ENCODE measurements at regions not wholly inside any gene's neighbourhood (a gene's known extent, or its start where the extent isn't known, plus 50 kb on each side); places are given as distances from the start of the nearest gene placed in this dataset.

DNA sequence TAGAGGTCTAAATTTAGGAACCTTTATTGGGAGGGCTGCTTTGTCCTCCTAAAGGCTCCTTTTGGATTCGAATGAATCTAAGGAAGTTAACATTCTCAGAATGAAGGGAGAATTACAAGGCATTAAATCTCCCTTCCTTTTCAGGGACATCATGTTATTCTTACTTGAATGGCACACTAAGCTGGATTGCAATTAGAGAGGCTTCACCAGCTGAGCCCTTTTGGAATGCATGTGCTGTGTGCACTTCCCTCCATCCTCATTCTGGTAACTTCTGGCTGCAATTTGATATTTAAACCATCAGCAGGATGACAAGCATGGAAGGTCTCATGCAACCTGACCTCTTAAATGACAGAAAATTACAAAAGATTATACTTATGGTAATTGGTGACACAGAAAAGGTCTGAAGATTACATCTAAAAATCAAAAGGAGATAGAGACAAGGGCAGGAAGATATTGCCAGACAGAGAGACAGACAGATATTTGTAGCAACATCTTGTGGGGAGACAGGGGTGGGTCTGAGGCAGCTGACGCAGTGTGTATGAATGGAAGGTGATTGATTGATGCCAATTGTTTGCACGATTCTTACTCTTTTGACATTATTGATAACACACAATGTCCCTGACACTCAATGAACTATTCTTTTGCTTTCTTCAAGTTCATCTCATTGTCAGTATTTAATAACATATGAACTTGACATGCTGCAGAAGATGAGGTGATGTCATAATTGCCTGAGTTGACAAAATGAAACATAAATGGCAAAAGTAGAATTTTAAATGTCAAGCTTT lies 570.8 kb upstream of the GYPC start:
- ATAC-seq, result no peak
- Histone ChIP-seq H3K4me2 (ENCODE audit: control insufficient read depth, insufficient read depth) (no peak overlapping the region), H2AFZ (ENCODE audit: control insufficient read depth, low read depth, low read length) (no peak overlapping the region), H3K4me1 (ENCODE audit: control insufficient read depth, insufficient read depth, low read length) (no peaks in the 10 kb centered on the region), H3K27me3 (replicated peaks in 1 of 2; ENCODE audit: control insufficient read depth in 2 of 2, insufficient read depth in 2 of 2, low read length in 1 of 2) (no peaks in the 10 kb centered on the region), H3K27ac (ENCODE audit: control insufficient read depth, insufficient read depth) (no peak overlapping the region), H4K20me1 (ENCODE audit: control insufficient read depth, insufficient read depth) (no peaks in the 10 kb centered on the region), H3K36me3 (ENCODE audit: control insufficient read depth in 2 of 2, insufficient read depth in 2 of 2, low read length in 1 of 2) (no peaks in the 10 kb centered on the region), H3K4me3 (no peak overlapping the region), H3K9ac (ENCODE audit: control insufficient read depth, insufficient read depth, low read length) (no peak overlapping the region), H3K79me2 (ENCODE audit: control insufficient read depth, insufficient read depth, low read length) (no peaks in the 10 kb centered on the region), H3K9me3 (replicated peaks; ENCODE audit: control insufficient read depth, insufficient read depth, low read length) (no peaks in the 10 kb centered on the region)
- no peak for DNase-seq (ENCODE audit: low read depth, low spot score)
- in situ Hi-C loops (cut with MboI), result no loop called here
- FAIRE-seq, result no peak
- intact Hi-C loops (cut with micrococcal nuclease; ENCODE audit: unreplicated experiment), result no loop called here
- TF ChIP-seq TCF7 (IDR thresholded peaks at IDR 0.05; ENCODE audit: borderline replicate concordance) (no peak), RAD51 (IDR thresholded peaks at IDR 0.05) (no peak), RB1 (IDR thresholded peaks at IDR 0.05; ENCODE audit: borderline replicate concordance) (no peak), CBX5 (IDR thresholded peaks at IDR 0.05; ENCODE audit: low read depth) (no peak), SMAD1 (IDR thresholded peaks at IDR 0.05; ENCODE audit: low read depth, partially characterized antibody) (no peak), SMARCA5 (IDR thresholded peaks at IDR 0.05) (no peak), BACH1 (IDR thresholded peaks at IDR 0.05; ENCODE audit: borderline replicate concordance) (no peak), NR2F1 (conservative IDR thresholded peaks at IDR 0.05) (no peak), MTA3 (IDR thresholded peaks at IDR 0.05; ENCODE audit: borderline replicate concordance, low read length) (no peak), FOXK2 (IDR thresholded peaks at IDR 0.05) (no peak), NR2C2 (IDR thresholded peaks at IDR 0.05; ENCODE audit: borderline replicate concordance, control insufficient read depth, insufficient read length, low read depth) (no peak), NRF1 (conservative IDR thresholded peaks at IDR 0.05; ENCODE audit: low read depth, low read length) (no peak), HCFC1 (IDR thresholded peaks at IDR 0.05; ENCODE audit: low read length) (no peak), TCF3 (IDR thresholded peaks at IDR 0.05; ENCODE audit: borderline replicate concordance, insufficient read depth, low read depth, low read length) (no peak), BRCA1 (IDR thresholded peaks at IDR 0.05; ENCODE audit: low read depth, low read length) (no peak)
- TF ChIP-seq, protein P1, sequence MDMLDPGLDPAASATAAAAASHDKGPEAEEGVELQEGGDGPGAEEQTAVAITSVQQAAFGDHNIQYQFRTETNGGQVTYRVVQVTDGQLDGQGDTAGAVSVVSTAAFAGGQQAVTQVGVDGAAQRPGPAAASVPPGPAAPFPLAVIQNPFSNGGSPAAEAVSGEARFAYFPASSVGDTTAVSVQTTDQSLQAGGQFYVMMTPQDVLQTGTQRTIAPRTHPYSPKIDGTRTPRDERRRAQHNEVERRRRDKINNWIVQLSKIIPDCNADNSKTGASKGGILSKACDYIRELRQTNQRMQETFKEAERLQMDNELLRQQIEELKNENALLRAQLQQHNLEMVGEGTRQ (IDR thresholded peaks at IDR 0.05; ENCODE audit: borderline replicate concordance, low read depth, low read length), result no peak
- TF ChIP-seq, protein P2, sequence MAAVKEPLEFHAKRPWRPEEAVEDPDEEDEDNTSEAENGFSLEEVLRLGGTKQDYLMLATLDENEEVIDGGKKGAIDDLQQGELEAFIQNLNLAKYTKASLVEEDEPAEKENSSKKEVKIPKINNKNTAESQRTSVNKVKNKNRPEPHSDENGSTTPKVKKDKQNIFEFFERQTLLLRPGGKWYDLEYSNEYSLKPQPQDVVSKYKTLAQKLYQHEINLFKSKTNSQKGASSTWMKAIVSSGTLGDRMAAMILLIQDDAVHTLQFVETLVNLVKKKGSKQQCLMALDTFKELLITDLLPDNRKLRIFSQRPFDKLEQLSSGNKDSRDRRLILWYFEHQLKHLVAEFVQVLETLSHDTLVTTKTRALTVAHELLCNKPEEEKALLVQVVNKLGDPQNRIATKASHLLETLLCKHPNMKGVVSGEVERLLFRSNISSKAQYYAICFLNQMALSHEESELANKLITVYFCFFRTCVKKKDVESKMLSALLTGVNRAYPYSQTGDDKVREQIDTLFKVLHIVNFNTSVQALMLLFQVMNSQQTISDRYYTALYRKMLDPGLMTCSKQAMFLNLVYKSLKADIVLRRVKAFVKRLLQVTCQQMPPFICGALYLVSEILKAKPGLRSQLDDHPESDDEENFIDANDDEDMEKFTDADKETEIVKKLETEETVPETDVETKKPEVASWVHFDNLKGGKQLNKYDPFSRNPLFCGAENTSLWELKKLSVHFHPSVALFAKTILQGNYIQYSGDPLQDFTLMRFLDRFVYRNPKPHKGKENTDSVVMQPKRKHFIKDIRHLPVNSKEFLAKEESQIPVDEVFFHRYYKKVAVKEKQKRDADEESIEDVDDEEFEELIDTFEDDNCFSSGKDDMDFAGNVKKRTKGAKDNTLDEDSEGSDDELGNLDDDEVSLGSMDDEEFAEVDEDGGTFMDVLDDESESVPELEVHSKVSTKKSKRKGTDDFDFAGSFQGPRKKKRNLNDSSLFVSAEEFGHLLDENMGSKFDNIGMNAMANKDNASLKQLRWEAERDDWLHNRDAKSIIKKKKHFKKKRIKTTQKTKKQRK (IDR thresholded peaks at IDR 0.05; ENCODE audit: low read depth, low read length), result no peak
- TF ChIP-seq, protein P3, sequence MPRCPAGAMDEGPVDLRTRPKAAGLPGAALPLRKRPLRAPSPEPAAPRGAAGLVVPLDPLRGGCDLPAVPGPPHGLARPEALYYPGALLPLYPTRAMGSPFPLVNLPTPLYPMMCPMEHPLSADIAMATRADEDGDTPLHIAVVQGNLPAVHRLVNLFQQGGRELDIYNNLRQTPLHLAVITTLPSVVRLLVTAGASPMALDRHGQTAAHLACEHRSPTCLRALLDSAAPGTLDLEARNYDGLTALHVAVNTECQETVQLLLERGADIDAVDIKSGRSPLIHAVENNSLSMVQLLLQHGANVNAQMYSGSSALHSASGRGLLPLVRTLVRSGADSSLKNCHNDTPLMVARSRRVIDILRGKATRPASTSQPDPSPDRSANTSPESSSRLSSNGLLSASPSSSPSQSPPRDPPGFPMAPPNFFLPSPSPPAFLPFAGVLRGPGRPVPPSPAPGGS (IDR thresholded peaks at IDR 0.05; ENCODE audit: borderline replicate concordance, insufficient read depth, low read depth, low read length, poor library complexity, severe bottlenecking), result no peak
- TF ChIP-seq, protein P4, sequence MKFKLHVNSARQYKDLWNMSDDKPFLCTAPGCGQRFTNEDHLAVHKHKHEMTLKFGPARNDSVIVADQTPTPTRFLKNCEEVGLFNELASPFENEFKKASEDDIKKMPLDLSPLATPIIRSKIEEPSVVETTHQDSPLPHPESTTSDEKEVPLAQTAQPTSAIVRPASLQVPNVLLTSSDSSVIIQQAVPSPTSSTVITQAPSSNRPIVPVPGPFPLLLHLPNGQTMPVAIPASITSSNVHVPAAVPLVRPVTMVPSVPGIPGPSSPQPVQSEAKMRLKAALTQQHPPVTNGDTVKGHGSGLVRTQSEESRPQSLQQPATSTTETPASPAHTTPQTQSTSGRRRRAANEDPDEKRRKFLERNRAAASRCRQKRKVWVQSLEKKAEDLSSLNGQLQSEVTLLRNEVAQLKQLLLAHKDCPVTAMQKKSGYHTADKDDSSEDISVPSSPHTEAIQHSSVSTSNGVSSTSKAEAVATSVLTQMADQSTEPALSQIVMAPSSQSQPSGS (IDR thresholded peaks at IDR 0.05; ENCODE audit: low read length), result no peak
- ChIA-PET RAD21 (ENCODE audit: unreplicated experiment) (no interaction called here), SMC1A (ENCODE audit: uncharacterized antibody, unreplicated experiment) (interaction anchor here (1.3 kb wide), 1 partner anchor 25 kb away, joined by 3 read pairs; no protein-coding TSS in a partner anchor), POLR2A (no interaction called here), CTCF (no interaction called here)
- 32% methylated on average over 3 of the region's 3 CpGs for WGBS (ENCODE audit: insufficient coverage, insufficient replicate concordance, low lambda C conversion rate, missing lambda C conversion rate)
- BruUV-seq (replicated peaks), result no TSS peak

All from GM12878 (cell line).